Right atrium auricular region (tissue), 2 donors: ENCODE measurements at regions not wholly inside any gene's neighbourhood (a gene's known extent, or its start where the extent isn't known, plus 50 kb on each side); places are given as distances from the start of the nearest gene placed in this dataset.
A peak's percentile ranks its signal among the peaks of the same experiment; 100 is the strongest.
"Not testable (repeated sequence)": the region's sequence is repeated elsewhere in the genome, so short reads cannot be mapped to it uniquely, and the experiment has no call there.

ENCODE experiments used
- DNase-seq: peaks from one replicate; pipeline ENCODE4 v3.0.0-alpha.2; 2019; ENCODE audit warnings: low spot score
- H3K27ac ChIP-seq, 2 donors: fragments of 200-600 bp; sonication (generic); 1 replicate in 1 of 2; 2 replicates in 1 of 2; pipeline ENCODE4 v1.5.1; 2016 to 2019
- H3K27me3 ChIP-seq, 2 donors: fragments of 200-600 bp; sonication (generic); one replicate each; pipeline versions ENCODE4 v1.5.1 to v1.6.0; 2017 to 2019
- H3K36me3 ChIP-seq: fragments of 200-600 bp; sonication (generic); one replicate; pipeline ENCODE4 v1.5.1; 2016
- H3K4me1 ChIP-seq, 2 donors: fragments of 200-600 bp; sonication (generic); one replicate each; pipeline versions ENCODE4 v1.5.1 to v1.6.0; 2017 to 2019
- H3K4me3 ChIP-seq, 2 donors: fragments of 200-600 bp; sonication (generic); 1 replicate in 1 of 2; 2 replicates in 1 of 2; pipeline ENCODE4 v1.5.1; 2017 to 2019; ENCODE audit warnings: mild to moderate bottlenecking in 1 of 2, moderate library complexity in 1 of 2
- H3K9me3 ChIP-seq, 2 donors: fragments of 200-600 bp; sonication (generic); one replicate each; pipeline ENCODE4 v1.5.1; 2019
- TF ChIP-seq, protein P1 (sequence below), 2 donors: fragments of 200-600 bp; sonication (generic); IDR thresholded peaks; one replicate each; pipeline ENCODE4 v1.5.1; 2019; ENCODE audit warnings: antibody characterized with exemption in 2 of 2

GRCh38 chr5:41995193-41995592 is 70.1 kb downstream of the FBXO4 start:
- TF ChIP-seq, protein P1, sequence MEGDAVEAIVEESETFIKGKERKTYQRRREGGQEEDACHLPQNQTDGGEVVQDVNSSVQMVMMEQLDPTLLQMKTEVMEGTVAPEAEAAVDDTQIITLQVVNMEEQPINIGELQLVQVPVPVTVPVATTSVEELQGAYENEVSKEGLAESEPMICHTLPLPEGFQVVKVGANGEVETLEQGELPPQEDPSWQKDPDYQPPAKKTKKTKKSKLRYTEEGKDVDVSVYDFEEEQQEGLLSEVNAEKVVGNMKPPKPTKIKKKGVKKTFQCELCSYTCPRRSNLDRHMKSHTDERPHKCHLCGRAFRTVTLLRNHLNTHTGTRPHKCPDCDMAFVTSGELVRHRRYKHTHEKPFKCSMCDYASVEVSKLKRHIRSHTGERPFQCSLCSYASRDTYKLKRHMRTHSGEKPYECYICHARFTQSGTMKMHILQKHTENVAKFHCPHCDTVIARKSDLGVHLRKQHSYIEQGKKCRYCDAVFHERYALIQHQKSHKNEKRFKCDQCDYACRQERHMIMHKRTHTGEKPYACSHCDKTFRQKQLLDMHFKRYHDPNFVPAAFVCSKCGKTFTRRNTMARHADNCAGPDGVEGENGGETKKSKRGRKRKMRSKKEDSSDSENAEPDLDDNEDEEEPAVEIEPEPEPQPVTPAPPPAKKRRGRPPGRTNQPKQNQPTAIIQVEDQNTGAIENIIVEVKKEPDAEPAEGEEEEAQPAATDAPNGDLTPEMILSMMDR (IDR thresholded peaks at IDR 0.05) = no peak
- peaks cover 0 to 12% of the 10 kb centered on the region in 2 donors for H3K9me3 ChIP-seq
- no peaks in the 10 kb centered on the region for H3K4me1 ChIP-seq
- no peaks in the 10 kb centered on the region for H3K27me3 ChIP-seq
- H3K36me3 ChIP-seq = no peaks in the 10 kb centered on the region
- no peak overlapping the region for H3K4me3 ChIP-seq
- DNase-seq = no peak
- no peak overlapping the region for H3K27ac ChIP-seq

GRCh38 chr5:42001673-42002072 is 76.6 kb downstream of the FBXO4 start:
- Histone ChIP-seq H3K27ac (no peak overlapping the region), H3K27me3 (no peaks in the 10 kb centered on the region), H3K36me3 (no peaks in the 10 kb centered on the region), H3K4me3 (no peak overlapping the region), H3K4me1 (no peaks in the 10 kb centered on the region), H3K9me3 (peaks cover 0 to 12% of the 10 kb centered on the region in 2 donors)
- TF ChIP-seq, protein P1 (IDR thresholded peaks at IDR 0.05) = no peak
- no peak for DNase-seq

GRCh38 chr5:42003852-42004251 is 78.8 kb downstream of the FBXO4 start:
- H3K27me3 ChIP-seq, DNase-seq, H3K27ac ChIP-seq, H3K9me3 ChIP-seq, H3K4me1 ChIP-seq, H3K36me3 ChIP-seq, H3K4me3 ChIP-seq: not testable (repeated sequence)

DNA sequence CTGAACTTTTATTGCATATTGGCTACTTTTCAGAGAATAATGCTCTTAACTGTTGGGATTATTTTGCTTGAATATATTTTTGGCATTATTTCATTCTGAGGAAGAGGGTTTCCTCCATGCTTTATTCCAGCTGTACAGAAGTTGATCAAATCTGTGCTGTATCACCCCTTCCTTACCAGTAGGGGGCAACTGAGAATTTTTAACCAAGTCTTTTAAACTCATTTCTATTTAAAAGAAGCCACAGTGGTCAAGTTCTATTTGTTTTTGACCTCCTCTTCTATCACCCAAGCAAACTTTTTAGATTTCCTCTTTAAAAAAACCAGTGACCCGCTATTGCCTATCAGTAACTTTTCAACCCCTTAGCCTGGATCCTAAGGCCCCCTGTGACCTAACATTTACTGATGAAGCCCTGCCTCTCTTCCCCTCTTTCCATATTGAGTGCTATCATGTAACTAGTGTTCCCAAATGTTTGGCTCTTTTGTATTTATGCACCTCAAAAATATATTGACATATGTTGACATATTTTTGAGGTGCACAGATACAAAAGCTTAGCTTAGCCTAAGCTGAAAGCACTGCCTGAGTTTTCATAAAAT is 80.6 kb downstream of the FBXO4 start:
- H3K4me1 ChIP-seq = no peaks in the 10 kb centered on the region
- no peaks in the 10 kb centered on the region for H3K27me3 ChIP-seq
- TF ChIP-seq, protein P1 (IDR thresholded peaks at IDR 0.05) = peak; percentile 41 to 76
- no peaks in the 10 kb centered on the region for H3K9me3 ChIP-seq
- DNase-seq = no peak
- no peak overlapping the region for H3K4me3 ChIP-seq
- H3K27ac ChIP-seq = no peak overlapping the region
- H3K36me3 ChIP-seq = no peaks in the 10 kb centered on the region

- Histone ChIP-seq H3K4me3 (no peak overlapping the region), H3K36me3 (no peaks in the 10 kb centered on the region), H3K27me3 (no peaks in the 10 kb centered on the region), H3K27ac (no peak overlapping the region), H3K4me1 (no peaks in the 10 kb centered on the region), H3K9me3 (no peaks in the 10 kb centered on the region)
- no peak for DNase-seq
- TF ChIP-seq, protein P1 (IDR thresholded peaks at IDR 0.05) = no peak
Observed at GRCh38 chr5:42013561-42013960, 88.5 kb downstream of the FBXO4 start.

- Histone ChIP-seq H3K9me3 (no peaks in the 10 kb centered on the region), H3K4me3 (no peak overlapping the region), H3K4me1 (no peaks in the 10 kb centered on the region), H3K36me3 (no peaks in the 10 kb centered on the region), H3K27ac (no peak overlapping the region), H3K27me3 (no peaks in the 10 kb centered on the region)
- no peak for DNase-seq
- TF ChIP-seq, protein P1 (IDR thresholded peaks at IDR 0.05) = no peak
Observed at GRCh38 chr5:42015254-42015653, 90.2 kb downstream of the FBXO4 start.
